ENCODE measurements at regions not wholly inside any gene's neighbourhood (a gene's known extent, or its start where the extent isn't known, plus 50 kb on each side); places are given as distances from the start of the nearest gene placed in this dataset.

- no peak for TF ChIP-seq CTCF (IDR thresholded peaks at IDR 0.05; ENCODE audit: borderline replicate concordance, insufficient read depth, low read depth, low read length)
Measured at GRCh38 chr13:111399334-111399733, 78.9 kb downstream of the TEX29 start.

GRCh38 chr13:111399776-111400538 is 79.5 kb downstream of the TEX29 start:
- no peak for TF ChIP-seq CTCF (IDR thresholded peaks at IDR 0.05; ENCODE audit: borderline replicate concordance, insufficient read depth, low read depth, low read length)

More at GRCh38 chr13:111399334-111399733, 78.9 kb downstream of the TEX29 start:
- no peak overlapping the region for H3K4me3 ChIP-seq (ENCODE audit: low read depth, low read length)

GRCh38 chr13:111401151-111401550 is 80.7 kb downstream of the TEX29 start:
- no peak overlapping the region for H3K4me3 ChIP-seq (ENCODE audit: low read depth, low read length)
- TF ChIP-seq CTCF (IDR thresholded peaks at IDR 0.05; ENCODE audit: borderline replicate concordance, insufficient read depth, low read depth, low read length): no peak

More at GRCh38 chr13:111399776-111400538, 79.5 kb downstream of the TEX29 start:
- no peak overlapping the region for H3K4me3 ChIP-seq (ENCODE audit: low read depth, low read length)

GRCh38 chr13:111401755-111402154 is 81.3 kb downstream of the TEX29 start:
- TF ChIP-seq CTCF (IDR thresholded peaks at IDR 0.05; ENCODE audit: borderline replicate concordance, insufficient read depth, low read depth, low read length): no peak
- H3K4me3 ChIP-seq (ENCODE audit: low read depth, low read length): no peak overlapping the region

GRCh38 chr13:111402441-111402840 is 82.0 kb downstream of the TEX29 start:
- no peak for TF ChIP-seq CTCF (IDR thresholded peaks at IDR 0.05; ENCODE audit: borderline replicate concordance, insufficient read depth, low read depth, low read length)
- no peak overlapping the region for H3K4me3 ChIP-seq (ENCODE audit: low read depth, low read length)

- H3K4me3 ChIP-seq (ENCODE audit: low read depth, low read length): no peak overlapping the region
- TF ChIP-seq CTCF (IDR thresholded peaks at IDR 0.05; ENCODE audit: borderline replicate concordance, insufficient read depth, low read depth, low read length): no peak
Measured at GRCh38 chr13:111403266-111403665, 82.8 kb downstream of the TEX29 start.

- no peak overlapping the region for H3K4me3 ChIP-seq (ENCODE audit: low read depth, low read length)
- TF ChIP-seq CTCF (IDR thresholded peaks at IDR 0.05; ENCODE audit: borderline replicate concordance, insufficient read depth, low read depth, low read length): no peak
Measured at GRCh38 chr13:111404746-111405145, 84.3 kb downstream of the TEX29 start.
